Epithelial cell of prostate (primary cell): ENCODE measurements at regions not wholly inside any gene's neighbourhood (a gene's known extent, or its start where the extent isn't known, plus 50 kb on each side); places are given as distances from the start of the nearest gene placed in this dataset.

Experiments used
- DNase-seq: peaks from one replicate; pipeline ENCODE4 v3.0.0-alpha.2; 2011; ENCODE audit warnings: low read depth, low spot score
- H3K27ac ChIP-seq: fragments of 450-650 bp; 2 replicates; pipeline ENCODE4 v1.5.1; 2017; ENCODE audit warnings: mild to moderate bottlenecking

GRCh38 chr5:3303777-3304176, 291.9 kb upstream of the IRX1 start:
- H3K27ac ChIP-seq, result no peak overlapping the region
- no peak for DNase-seq

GRCh38 chr5:3302228-3302627, 293.4 kb upstream of the IRX1 start:
- no peak overlapping the region for H3K27ac ChIP-seq
- no peak for DNase-seq

GRCh38 chr5:3301306-3301705, 294.3 kb upstream of the IRX1 start:
- no peak overlapping the region for H3K27ac ChIP-seq
- DNase-seq, result no peak

- DNase-seq, result no peak
- no peak overlapping the region for H3K27ac ChIP-seq
These were observed 294.9 kb upstream of the IRX1 start for GRCh38 chr5:3300726-3301125.

- H3K27ac ChIP-seq, result no peak overlapping the region
- no peak for DNase-seq
These were observed 296.2 kb upstream of the IRX1 start for GRCh38 chr5:3299441-3299840.

- H3K27ac ChIP-seq, result no peak overlapping the region
- DNase-seq, result no peak
These were observed 297.8 kb upstream of the IRX1 start for GRCh38 chr5:3297853-3298252.

GRCh38 chr5:3288325-3288724, 307.3 kb upstream of the IRX1 start:
- no peak overlapping the region for H3K27ac ChIP-seq
- DNase-seq, result no peak

- no peak overlapping the region for H3K27ac ChIP-seq
- DNase-seq, result no peak
These were observed 308.1 kb upstream of the IRX1 start for GRCh38 chr5:3287516-3287915.

- no peak for DNase-seq
These were observed 310.0 kb upstream of the IRX1 start for GRCh38 chr5:3285621-3286020.

GRCh38 chr5:3284506-3284905, 311.1 kb upstream of the IRX1 start:
- no peak overlapping the region for H3K27ac ChIP-seq
- no peak for DNase-seq

More at GRCh38 chr5:3285621-3286020, 310.0 kb upstream of the IRX1 start:
- H3K27ac ChIP-seq, result no peak overlapping the region

- DNase-seq, result no peak
- H3K27ac ChIP-seq, result no peak overlapping the region
These were observed 312.8 kb upstream of the IRX1 start for GRCh38 chr5:3282841-3283240.

GRCh38 chr5:3281366-3281765, 314.3 kb upstream of the IRX1 start:
- DNase-seq, result no peak
- H3K27ac ChIP-seq, result no peak overlapping the region

- DNase-seq, result no peak
- no peak overlapping the region for H3K27ac ChIP-seq
These were observed 317.0 kb upstream of the IRX1 start for GRCh38 chr5:3278643-3279042.

GRCh38 chr5:3277590-3278196, 317.9 kb upstream of the IRX1 start:
- H3K27ac ChIP-seq, result no peak overlapping the region
- no peak for DNase-seq

GRCh38 chr5:3276896-3277295, 318.7 kb upstream of the IRX1 start:
- no peak overlapping the region for H3K27ac ChIP-seq
- no peak for DNase-seq

- no peak for DNase-seq
- H3K27ac ChIP-seq, result no peak overlapping the region
These were observed 326.1 kb upstream of the IRX1 start for GRCh38 chr5:3269395-3270169.

- DNase-seq, result no peak
- no peak overlapping the region for H3K27ac ChIP-seq
These were observed 326.8 kb upstream of the IRX1 start for GRCh38 chr5:3268760-3269330.

- no peak for DNase-seq
- no peak overlapping the region for H3K27ac ChIP-seq
These were observed 328.8 kb upstream of the IRX1 start for GRCh38 chr5:3266861-3267260.

- DNase-seq, result no peak
- H3K27ac ChIP-seq, result no peak overlapping the region
These were observed 329.7 kb upstream of the IRX1 start for GRCh38 chr5:3265936-3266335.

- no peak overlapping the region for H3K27ac ChIP-seq
- DNase-seq, result no peak
These were observed 330.3 kb upstream of the IRX1 start for GRCh38 chr5:3265131-3265885.

GRCh38 chr5:3262451-3262850, 333.2 kb upstream of the IRX1 start:
- no peak overlapping the region for H3K27ac ChIP-seq
- no peak for DNase-seq
